Astrocyte of the cerebellum (primary cell): ENCODE measurements at regions not wholly inside any gene's neighbourhood (a gene's known extent, or its start where the extent isn't known, plus 50 kb on each side); places are given as distances from the start of the nearest gene placed in this dataset.
"Not testable (repeated sequence)": the region's sequence is repeated elsewhere in the genome, so short reads cannot be mapped to it uniquely, and the experiment has no call there.

Source experiments
- DNase-seq: peaks from one replicate; pipeline ENCODE4 v3.0.0-alpha.2; 2011; ENCODE audit warnings: low read depth
- H3K4me3 ChIP-seq: 2 replicates; pipeline ENCODE4 v1.5.1; 2011; ENCODE audit warnings: mild to moderate bottlenecking, low read depth, low read length, moderate library complexity
- in situ Hi-C: cut with HindIII; loops from 2 replicates; pipeline ENCODE4 v1.10.0; 2017; ENCODE audit warnings: low sequenced_read_pairs
- TF ChIP-seq, protein P1 (sequence below): IDR thresholded peaks from 2 replicates; pipeline ENCODE4 v1.5.1; 2012; ENCODE audit warnings: low read length, low read depth, moderate library complexity, mild to moderate bottlenecking; ENCODE audit errors: missing control alignments

DNA sequence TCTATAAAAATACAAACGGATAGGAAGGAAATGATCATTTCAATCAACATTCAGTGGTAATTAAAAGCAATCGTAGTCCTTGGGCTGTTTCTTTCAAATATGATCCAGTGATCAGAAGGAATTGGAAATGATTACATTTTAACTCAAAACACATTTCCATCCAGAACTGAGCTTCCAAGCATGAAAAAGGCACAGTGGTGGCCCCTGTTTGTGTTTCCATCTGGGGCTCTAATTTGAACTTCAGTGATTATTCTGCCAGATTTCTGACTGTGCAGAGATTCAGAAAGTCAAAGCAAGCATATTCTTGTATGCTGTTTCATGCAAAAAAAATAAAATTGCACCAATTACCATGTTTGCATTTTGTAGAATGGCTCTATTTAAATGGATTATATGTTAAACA is 157.0 kb upstream of the LMNTD1 start:
- TF ChIP-seq, protein P1, sequence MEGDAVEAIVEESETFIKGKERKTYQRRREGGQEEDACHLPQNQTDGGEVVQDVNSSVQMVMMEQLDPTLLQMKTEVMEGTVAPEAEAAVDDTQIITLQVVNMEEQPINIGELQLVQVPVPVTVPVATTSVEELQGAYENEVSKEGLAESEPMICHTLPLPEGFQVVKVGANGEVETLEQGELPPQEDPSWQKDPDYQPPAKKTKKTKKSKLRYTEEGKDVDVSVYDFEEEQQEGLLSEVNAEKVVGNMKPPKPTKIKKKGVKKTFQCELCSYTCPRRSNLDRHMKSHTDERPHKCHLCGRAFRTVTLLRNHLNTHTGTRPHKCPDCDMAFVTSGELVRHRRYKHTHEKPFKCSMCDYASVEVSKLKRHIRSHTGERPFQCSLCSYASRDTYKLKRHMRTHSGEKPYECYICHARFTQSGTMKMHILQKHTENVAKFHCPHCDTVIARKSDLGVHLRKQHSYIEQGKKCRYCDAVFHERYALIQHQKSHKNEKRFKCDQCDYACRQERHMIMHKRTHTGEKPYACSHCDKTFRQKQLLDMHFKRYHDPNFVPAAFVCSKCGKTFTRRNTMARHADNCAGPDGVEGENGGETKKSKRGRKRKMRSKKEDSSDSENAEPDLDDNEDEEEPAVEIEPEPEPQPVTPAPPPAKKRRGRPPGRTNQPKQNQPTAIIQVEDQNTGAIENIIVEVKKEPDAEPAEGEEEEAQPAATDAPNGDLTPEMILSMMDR = no peak
- no peak for DNase-seq
- in situ Hi-C loops = no loop called here
- H3K4me3 ChIP-seq = no peak overlapping the region

DNA sequence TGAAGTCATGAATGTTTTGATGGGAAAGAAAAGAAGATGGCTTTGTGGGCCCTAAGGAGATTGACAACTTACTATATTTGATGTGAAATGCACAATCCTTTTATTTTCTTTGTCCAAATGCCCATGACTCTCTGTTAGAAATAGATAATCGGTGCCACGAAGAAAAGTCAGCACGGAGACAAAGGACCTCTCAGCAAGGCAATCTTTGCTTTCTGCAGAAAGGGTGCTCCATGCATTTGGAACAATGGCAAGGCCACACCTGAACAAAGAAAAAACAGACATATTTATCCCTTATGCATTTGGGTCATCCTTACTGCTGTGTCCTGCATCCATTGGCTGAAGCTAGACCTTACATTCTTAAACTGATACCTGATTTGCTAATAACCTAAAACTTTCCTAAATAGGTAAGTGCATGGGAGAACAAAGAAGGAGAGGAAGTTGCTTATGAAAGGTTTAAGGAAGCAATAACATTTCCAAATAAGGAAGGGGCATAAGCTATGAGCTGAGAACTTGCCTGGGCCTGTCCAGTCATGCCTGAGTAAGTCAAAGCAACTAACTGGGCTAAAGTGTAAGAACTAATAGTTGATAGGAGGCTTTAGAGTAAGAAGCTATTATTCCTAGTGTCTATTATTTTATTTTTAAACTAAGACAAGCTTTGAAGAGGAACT is 158.0 kb upstream of the LMNTD1 start:
- in situ Hi-C loops, H3K4me3 ChIP-seq, DNase-seq: not testable (repeated sequence)

DNA sequence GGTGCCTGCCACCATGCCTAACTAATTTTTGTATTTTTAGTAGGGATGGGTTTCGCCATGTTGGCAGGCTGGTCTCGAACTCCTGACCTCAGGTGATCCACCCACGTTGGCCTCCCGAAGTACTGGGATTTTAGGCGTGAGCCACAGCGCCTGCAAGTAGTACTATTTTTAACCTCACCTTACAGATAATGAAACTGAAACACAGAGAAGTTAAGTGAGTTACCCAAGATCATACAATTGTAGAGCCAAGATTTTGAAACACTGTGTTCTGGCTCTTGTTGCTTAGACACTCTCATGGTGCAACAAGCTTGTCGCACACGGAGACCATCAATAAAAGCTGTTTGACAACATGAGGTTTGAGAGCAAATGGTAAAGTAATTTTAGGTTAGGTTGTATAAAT is 159.1 kb upstream of the LMNTD1 start:
- no peak overlapping the region for H3K4me3 ChIP-seq
- DNase-seq = no peak
- TF ChIP-seq, protein P1 = no peak
- in situ Hi-C loops = no loop called here

DNA sequence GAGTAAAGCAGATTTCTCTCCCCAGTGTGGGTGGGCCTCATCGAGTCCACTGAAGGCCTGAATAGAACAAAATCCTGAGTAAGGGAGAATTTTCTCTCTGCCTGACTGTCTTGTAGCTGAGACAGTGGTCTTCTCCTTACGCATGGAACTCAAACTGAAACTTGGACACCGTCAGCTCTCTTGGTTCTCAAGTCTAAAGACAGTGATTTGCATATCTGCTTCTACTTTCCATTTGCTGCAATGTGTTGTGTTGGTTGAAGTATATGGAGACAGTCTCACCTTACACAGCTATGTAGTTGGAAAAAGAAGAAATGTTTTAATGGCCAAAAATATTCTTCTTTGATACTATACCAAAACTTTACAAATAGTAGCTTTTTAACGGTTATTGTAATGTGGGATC is 160.2 kb upstream of the LMNTD1 start:
- DNase-seq = no peak
- in situ Hi-C loops = no loop called here
- no peak overlapping the region for H3K4me3 ChIP-seq
- TF ChIP-seq, protein P1 = no peak

DNA sequence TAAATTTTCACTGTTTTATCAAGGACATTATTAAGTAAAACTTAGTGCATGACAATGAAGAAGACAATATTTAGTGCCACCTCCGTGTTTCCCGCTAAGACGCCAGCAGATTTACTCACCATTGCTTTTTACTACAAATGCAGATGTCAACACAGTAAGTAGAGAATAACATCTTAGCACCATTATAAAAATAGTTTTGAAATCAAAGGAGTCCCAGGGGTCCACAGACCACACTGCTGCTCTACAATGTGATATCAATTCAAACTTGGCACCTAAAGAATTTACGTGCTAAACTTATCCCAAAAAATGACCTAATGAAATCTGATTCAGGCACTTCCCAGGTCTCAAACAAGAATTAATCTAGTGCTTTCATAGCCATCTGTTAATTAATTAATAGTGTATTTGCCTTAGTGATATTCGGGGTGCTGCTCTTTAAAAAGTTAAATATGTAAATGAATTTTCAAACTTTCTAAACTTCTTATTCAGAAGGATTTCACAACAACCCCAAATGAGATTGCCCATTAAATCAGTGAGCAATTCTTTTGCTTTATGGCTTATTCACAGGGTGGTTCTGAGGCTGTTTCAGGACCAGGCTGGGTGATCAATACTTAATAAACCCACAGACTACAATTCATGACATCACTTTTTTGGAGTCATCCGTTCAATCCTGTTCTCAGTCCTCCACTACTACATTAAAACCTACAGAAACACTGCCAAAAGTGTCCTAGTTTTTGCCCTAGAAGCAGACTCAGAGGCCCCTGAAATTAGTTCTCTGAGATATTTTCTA is 161.3 kb upstream of the LMNTD1 start:
- in situ Hi-C loops = no loop called here
- TF ChIP-seq, protein P1 = no peak
- H3K4me3 ChIP-seq = no peak overlapping the region
- DNase-seq = no peak

DNA sequence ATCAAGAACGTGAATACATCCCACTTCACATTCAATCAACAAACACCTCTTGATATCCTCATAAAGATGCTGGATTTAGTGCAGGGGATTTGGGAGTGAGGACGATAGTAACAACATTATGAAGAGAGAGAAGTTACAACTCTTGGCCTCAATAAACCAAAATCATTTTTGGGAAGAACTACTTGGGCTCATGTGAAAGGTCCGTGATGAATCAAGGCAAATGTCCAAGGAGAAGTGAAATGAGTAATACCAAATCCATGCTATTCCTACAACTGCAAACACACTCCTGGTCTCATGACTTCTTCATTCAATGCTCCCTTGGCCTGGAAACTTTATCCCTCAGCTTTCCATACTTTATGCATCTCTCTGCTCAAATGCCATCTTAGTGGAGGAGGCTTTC is 162.0 kb upstream of the LMNTD1 start:
- TF ChIP-seq, protein P1 = no peak
- in situ Hi-C loops = no loop called here

DNA sequence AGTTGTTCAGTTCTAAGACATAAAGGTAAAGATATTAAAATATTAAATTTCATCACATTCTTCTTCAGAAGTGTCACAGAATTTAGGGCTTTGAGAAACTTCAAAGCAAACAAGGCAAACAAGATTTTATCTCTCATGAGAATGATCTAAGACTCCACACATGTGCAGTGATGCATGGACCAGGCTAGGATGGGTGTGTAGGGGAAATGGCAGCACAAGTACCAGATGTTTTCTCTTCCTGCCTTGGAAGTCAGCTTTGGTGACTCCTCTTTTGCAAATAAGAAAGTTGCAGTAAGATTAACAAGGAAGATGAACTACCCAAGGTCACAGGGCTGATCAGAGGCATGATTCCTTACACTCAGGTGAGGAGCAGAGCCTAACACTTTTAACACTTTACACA is 163.8 kb upstream of the LMNTD1 start:
- DNase-seq = no peak
- in situ Hi-C loops = no loop called here
- TF ChIP-seq, protein P1 = no peak
- no peak overlapping the region for H3K4me3 ChIP-seq

More for the DNA sequence above, 162.0 kb upstream of the LMNTD1 start:
- H3K4me3 ChIP-seq = no peak overlapping the region
- no peak for DNase-seq
